CD4-positive, CD25-positive, alpha-beta regulatory T cell (primary cell): ENCODE measurements at regions not wholly inside any gene's neighbourhood (a gene's known extent, or its start where the extent isn't known, plus 50 kb on each side); places are given as distances from the start of the nearest gene placed in this dataset.
"Not testable (repeated sequence)": the region's sequence is repeated elsewhere in the genome, so short reads cannot be mapped to it uniquely, and the experiment has no call there.

ENCODE experiments used
- ATAC-seq, 2 donors: fragments of 150-1000 bp; cut with Tn5 transposase; one replicate each; pipeline ENCODE4 v1.10.0; 2021; ENCODE audit warnings: low read depth in 2 of 2, moderate number of reproducible peaks in 2 of 2, moderate library complexity in 1 of 2
- DNase-seq, 3 donors: peaks; one replicate each; pipeline versions ENCODE4 v3.0.0 to v3.0.0-alpha.2; 2012 to 2022; ENCODE audit warnings: mixed read lengths in 1 of 3
- H3K27ac ChIP-seq: one replicate; pipeline ENCODE4 v1.7.0; 2013; ENCODE audit warnings: mild to moderate bottlenecking, low read length; ENCODE audit not compliant: insufficient read depth, poor library complexity, severe bottlenecking
- H3K27me3 ChIP-seq: one replicate; pipeline ENCODE4 v1.7.0; 2013; ENCODE audit warnings: low read length; ENCODE audit not compliant: control insufficient read depth, insufficient read depth
- H3K36me3 ChIP-seq: one replicate; pipeline ENCODE4 v1.7.0; 2013; ENCODE audit warnings: mild to moderate bottlenecking, low read length, moderate library complexity; ENCODE audit not compliant: control insufficient read depth, insufficient read depth
- H3K4me1 ChIP-seq: 2 replicates; pipeline ENCODE4 v1.7.0; 2013; ENCODE audit warnings: mild to moderate bottlenecking, low read length; ENCODE audit not compliant: insufficient read depth, control insufficient read depth, poor library complexity, severe bottlenecking
- H3K4me3 ChIP-seq: one replicate; pipeline ENCODE4 v1.7.0; 2013; ENCODE audit warnings: low read depth, mild to moderate bottlenecking, low read length, moderate library complexity
- H3K9me3 ChIP-seq, 2 experiments: 1 replicate in 1 of 2; 2 replicates in 1 of 2; pipeline ENCODE4 v1.7.0; 2013; ENCODE audit warnings: low read length in 2 of 2, mild to moderate bottlenecking in 1 of 2, moderate library complexity in 1 of 2; ENCODE audit not compliant: control insufficient read depth in 2 of 2
- H3K27ac Mint-ChIP-seq, 3 donors: one replicate each; pipeline ENCODE4 v1.8.0; 2020 to 2022; ENCODE audit warnings: mild to moderate bottlenecking in 3 of 3, mixed read lengths in 3 of 3, moderate library complexity in 2 of 3
- H3K27me3 Mint-ChIP-seq: one replicate; pipeline ENCODE4 v1.8.0; 2022; ENCODE audit warnings: mild to moderate bottlenecking, mixed read lengths
- H3K36me3 Mint-ChIP-seq: one replicate; pipeline ENCODE4 v1.8.0; 2020; ENCODE audit warnings: mixed read lengths
- H3K4me1 Mint-ChIP-seq, 4 donors: one replicate each; pipeline ENCODE4 v1.8.0; 2020 to 2022; ENCODE audit warnings: mixed read lengths in 4 of 4, mild to moderate bottlenecking in 1 of 4
- H3K4me3 Mint-ChIP-seq, 4 donors: one replicate each; pipeline ENCODE4 v1.8.0; 2020 to 2022; ENCODE audit warnings: mild to moderate bottlenecking in 4 of 4, mixed read lengths in 4 of 4, moderate library complexity in 3 of 4
- H3K9me3 Mint-ChIP-seq, 7 donors: one replicate each; pipeline ENCODE4 v1.8.0; 2020 to 2022; ENCODE audit warnings: mixed read lengths in 7 of 7, mild to moderate bottlenecking in 3 of 7, moderate library complexity in 2 of 7

DNA sequence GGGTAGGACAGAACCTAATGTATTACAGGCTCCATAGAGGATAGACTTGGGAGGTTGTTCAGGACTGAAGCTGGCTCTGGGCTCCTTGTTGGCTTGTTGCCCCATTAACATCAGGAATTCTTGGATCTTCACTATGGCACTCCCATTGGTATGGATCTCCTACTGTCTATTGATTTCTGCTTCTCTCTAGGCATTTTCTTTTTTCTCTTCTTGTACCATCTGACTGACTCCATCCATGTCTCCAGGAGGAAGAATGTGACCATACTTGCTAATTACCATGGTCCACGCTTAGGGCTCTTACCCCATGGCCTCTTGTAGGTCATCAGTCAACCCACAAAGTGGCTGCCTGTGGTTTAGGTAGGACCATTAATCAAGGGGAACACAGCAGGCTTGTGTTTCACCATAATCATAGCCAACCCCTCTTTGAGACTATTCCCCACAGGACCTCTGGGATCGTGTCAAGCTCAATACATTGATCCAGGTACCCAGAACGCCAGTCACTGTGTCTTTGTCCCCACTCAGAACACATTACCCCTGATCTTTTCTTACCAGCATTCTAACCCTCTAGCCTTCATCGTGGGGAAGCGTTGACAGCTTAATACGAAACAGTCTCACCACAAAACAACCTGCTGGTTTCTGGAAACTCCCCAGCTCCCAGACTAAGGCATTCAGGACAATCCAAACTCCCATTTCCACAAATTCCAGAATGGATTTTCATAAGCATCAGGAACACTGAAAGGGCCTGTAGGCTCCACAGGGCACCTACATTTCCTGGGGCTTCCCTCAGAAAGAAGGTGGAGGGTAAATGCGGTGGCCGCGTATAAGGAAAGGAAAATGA lies 97.1 kb downstream of the ETS2 start:
- Mint-ChIP-seq H3K9me3 (peaks cover 0 to 7% (median 4%) of the 10 kb centered on the region in 7 donors), H3K4me1 (no peaks in the 10 kb centered on the region), H3K27me3 (peaks cover 10% of the 10 kb centered on the region), H3K36me3 (no peaks in the 10 kb centered on the region), H3K27ac (no peak overlapping the region), H3K4me3 (no peak overlapping the region)
- ATAC-seq (no peak), DNase-seq (no peak)
- peaks cover 2% of the 10 kb centered on the region for H3K27me3 ChIP-seq
- no peak overlapping the region for H3K27ac ChIP-seq
- no peaks in the 10 kb centered on the region for H3K4me1 ChIP-seq
- H3K4me3 ChIP-seq, result no peak overlapping the region
- no peaks in the 10 kb centered on the region for H3K36me3 ChIP-seq
- H3K9me3 ChIP-seq, result no peaks in the 10 kb centered on the region

DNA sequence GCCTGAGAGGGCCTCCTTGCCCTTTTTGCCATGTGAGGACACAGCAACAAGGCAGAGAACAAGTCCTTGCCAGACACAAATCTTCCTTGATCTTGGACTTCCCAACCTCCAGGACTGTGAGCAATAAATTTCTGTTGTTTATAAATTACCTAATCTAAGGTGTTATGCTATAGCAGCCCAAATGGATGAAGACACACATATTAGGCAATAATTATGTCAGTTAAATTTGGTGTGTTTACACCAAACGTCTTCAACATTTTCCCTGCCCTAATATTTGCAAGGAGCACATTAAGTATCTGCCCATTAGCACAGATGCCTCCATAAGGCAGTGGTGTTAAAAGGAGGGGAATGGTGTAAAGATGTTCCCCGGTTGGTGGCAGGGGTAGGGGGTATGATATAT lies 94.8 kb downstream of the ETS2 start:
- H3K9me3 ChIP-seq, result no peaks in the 10 kb centered on the region
- no peak for DNase-seq
- no peaks in the 10 kb centered on the region for H3K4me1 ChIP-seq
- H3K27me3 ChIP-seq, result peaks cover 2% of the 10 kb centered on the region
- peaks cover 0 to 7% (median 4%) of the 10 kb centered on the region in 7 donors for H3K9me3 Mint-ChIP-seq
- no peak overlapping the region for H3K27ac Mint-ChIP-seq
- no peaks in the 10 kb centered on the region for H3K36me3 Mint-ChIP-seq
- no peak overlapping the region for H3K4me3 ChIP-seq
- no peak for ATAC-seq
- H3K27me3 Mint-ChIP-seq, result peaks cover 10% of the 10 kb centered on the region
- H3K4me1 Mint-ChIP-seq, result no peaks in the 10 kb centered on the region
- H3K36me3 ChIP-seq, result no peaks in the 10 kb centered on the region
- H3K27ac ChIP-seq, result no peak overlapping the region
- no peak overlapping the region for H3K4me3 Mint-ChIP-seq

DNA sequence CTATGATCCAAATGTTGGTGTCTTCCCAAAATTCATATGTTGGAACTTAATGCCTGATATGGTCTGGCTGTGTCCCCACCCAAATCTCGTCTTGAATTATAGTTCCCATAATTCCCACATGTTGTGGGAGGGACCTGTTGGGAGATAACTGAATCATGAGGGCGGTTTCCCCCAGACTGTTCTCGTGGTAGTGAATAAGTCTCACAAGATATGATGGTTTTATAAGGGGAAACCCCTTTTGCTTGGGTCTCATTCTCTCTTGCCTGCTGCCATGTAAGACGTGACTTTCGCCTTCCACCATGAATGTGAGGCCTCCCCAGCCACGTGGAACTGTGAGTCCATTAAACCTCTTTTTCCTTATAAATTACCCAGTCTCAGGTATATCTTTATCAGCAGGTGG lies 94.3 kb downstream of the ETS2 start:
- H3K4me3 Mint-ChIP-seq, result not testable (repeated sequence)

DNA sequence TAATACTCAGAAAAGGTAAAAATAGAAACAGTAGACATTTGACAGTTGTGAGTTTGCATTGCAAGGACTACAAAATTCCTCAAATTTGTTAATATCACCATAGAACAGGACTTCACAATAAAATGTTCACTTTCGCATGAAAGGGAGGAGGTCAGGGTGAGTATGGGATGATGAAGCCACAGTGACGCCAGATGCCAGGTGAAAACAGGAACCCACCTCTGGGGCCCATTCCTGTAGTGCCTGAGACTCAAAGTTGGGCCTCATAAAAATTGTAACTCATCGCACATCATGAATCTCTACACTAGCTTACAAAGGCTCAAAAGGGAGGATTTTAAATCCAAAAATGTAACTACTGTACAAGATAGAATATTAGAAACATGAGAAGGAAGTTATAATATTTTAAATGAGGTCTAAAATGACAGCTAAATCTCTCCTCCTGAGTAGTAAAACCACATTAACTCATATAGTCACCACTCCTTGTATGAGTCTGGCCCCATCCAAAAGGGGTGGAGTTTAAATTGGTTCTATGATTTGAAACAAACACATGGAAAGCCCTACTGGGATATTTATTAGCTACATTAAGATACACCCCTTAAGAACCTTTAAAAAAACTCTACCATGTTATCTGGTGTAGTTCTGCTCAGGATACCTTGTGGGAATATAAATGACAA lies 93.7 kb downstream of the ETS2 start:
- Histone ChIP-seq H3K36me3 (no peaks in the 10 kb centered on the region), H3K4me3 (no peak overlapping the region), H3K27ac (no peak overlapping the region), H3K9me3 (no peaks in the 10 kb centered on the region), H3K4me1 (no peaks in the 10 kb centered on the region), H3K27me3 (peaks cover 2% of the 10 kb centered on the region)
- Mint-ChIP-seq H3K27me3 (peaks cover 6% of the 10 kb centered on the region), H3K9me3 (peaks cover 0 to 8% (median 4%) of the 10 kb centered on the region in 7 donors), H3K36me3 (no peaks in the 10 kb centered on the region), H3K27ac (no peak overlapping the region), H3K4me1 (no peaks in the 10 kb centered on the region), H3K4me3 (no peak overlapping the region)
- DNase-seq, result no peak
- no peak for ATAC-seq

More for the DNA sequence above, 94.3 kb downstream of the ETS2 start:
- not testable (repeated sequence) for ATAC-seq, H3K9me3 Mint-ChIP-seq, H3K9me3 ChIP-seq, H3K27me3 ChIP-seq, H3K27ac Mint-ChIP-seq, H3K27me3 Mint-ChIP-seq, H3K36me3 Mint-ChIP-seq, H3K4me3 ChIP-seq, H3K4me1 ChIP-seq, H3K36me3 ChIP-seq, DNase-seq, H3K27ac ChIP-seq, H3K4me1 Mint-ChIP-seq

DNA sequence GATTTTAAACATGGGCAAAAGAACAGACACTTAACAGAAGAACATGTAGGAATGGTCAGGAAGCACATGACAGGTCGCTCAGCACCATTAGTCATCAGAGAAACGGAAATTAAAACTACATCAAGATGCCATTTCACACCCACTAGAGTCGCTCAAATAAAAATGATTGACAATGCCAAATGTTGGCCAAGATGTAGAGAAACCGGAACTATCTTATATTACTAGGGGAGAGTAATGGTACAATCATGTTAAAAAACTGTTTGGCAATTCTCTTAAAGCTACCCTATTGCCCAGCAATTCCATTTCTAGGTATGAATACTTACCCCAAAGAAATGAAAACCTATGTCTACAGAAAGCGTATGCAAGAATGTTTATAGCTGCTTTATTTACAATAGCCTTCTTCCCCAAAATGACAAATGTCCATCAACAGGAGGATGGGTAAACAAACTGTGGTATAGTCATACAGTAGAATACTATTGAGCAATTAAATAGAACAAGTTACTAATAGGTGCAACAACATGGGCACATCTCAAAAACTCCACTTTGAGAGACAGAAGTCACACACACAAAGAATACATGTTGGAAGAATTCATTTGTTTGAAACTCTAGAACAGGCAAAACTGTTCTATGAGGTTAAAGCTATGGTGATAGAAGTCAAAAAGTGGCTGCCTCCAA lies 92.8 kb downstream of the ETS2 start:
- H3K27ac Mint-ChIP-seq, result no peak overlapping the region

DNA sequence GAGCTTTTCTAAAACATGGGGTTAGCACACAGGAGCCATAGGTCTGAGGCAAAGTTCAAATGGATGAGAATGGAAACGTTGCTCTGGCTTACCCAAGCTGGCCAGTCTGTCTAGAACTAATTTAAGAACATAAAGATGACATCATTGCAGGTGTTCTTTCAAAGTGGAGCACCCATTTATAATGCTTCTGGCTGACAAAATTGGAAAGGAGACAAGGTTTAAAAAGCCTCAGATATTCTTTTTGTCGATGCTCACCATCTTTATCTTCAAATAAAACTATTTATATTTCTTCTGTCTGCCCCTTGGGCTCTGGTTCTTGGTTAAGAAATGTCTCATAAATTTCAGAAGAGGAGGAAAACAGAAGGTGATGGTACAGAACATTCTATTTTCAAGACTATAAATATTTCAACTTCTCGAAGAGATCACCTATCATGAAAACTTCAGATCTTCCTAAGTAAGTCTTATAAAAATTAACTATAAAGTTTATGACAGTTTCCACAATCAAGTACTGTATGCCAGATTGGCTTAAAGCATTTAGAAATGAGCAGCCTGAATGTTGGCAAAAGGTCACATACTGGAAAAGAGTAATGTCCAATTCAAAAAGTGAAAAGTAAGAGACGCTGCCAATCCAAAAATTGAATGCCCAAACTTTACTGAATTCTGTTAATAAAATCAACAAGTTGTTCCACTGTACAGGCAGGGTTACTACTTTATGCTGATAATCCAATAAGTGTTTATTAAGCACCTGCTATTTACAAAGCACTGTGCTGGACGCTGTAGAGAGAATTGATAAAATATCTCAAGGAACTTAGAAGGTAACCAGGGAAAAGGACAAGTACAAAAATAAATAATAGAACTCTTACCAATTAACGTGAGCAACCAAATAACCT lies 92.0 kb downstream of the ETS2 start:
- no peaks in the 10 kb centered on the region for H3K4me1 Mint-ChIP-seq
- H3K4me3 Mint-ChIP-seq, result no peak overlapping the region
- no peaks in the 10 kb centered on the region for H3K9me3 ChIP-seq
- peaks cover 9% of the 10 kb centered on the region for H3K27me3 Mint-ChIP-seq
- H3K4me1 ChIP-seq, result no peaks in the 10 kb centered on the region
- no peak overlapping the region for H3K27ac ChIP-seq
- H3K36me3 ChIP-seq, result no peaks in the 10 kb centered on the region
- no peak overlapping the region for H3K27ac Mint-ChIP-seq
- H3K27me3 ChIP-seq, result peaks cover under 1% of the 10 kb centered on the region
- H3K9me3 Mint-ChIP-seq, result peaks cover 0 to 6% (median 2%) of the 10 kb centered on the region in 7 donors
- no peaks in the 10 kb centered on the region for H3K36me3 Mint-ChIP-seq
- ATAC-seq, result no peak
- no peak for DNase-seq
- no peak overlapping the region for H3K4me3 ChIP-seq

More for the DNA sequence above, 92.8 kb downstream of the ETS2 start:
- Mint-ChIP-seq H3K36me3 (no peaks in the 10 kb centered on the region), H3K27me3 (peaks cover 6% of the 10 kb centered on the region), H3K4me3 (no peak overlapping the region), H3K9me3 (peaks cover 0 to 8% (median 3%) of the 10 kb centered on the region in 7 donors), H3K4me1 (no peaks in the 10 kb centered on the region)
- Histone ChIP-seq H3K9me3 (no peaks in the 10 kb centered on the region), H3K27ac (no peak overlapping the region), H3K4me1 (no peaks in the 10 kb centered on the region), H3K27me3 (peaks cover 2% of the 10 kb centered on the region), H3K4me3 (no peak overlapping the region), H3K36me3 (no peaks in the 10 kb centered on the region)
- DNase-seq (no peak), ATAC-seq (no peak)

DNA sequence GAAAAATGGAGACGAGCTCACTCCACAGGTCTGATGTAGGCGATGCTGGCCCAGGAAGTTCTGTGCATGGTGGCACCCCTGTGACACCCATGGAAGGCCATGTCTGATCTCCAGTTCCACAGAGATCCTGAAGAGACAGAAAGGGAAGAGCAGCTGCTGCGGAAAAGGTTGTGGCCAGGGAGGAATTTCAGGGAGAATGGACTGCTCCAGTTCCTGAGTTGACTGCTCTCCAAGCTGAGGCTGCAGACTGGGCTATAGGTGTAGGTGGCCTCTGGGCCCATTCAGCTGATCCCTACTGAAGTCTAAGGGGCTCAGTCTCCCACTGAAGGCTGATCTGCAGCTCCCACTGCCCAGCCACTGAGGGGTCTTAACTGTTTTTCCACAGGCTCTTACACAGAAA lies 89.2 kb downstream of the ETS2 start:
- Histone ChIP-seq H3K36me3 (no peaks in the 10 kb centered on the region), H3K27ac (no peak overlapping the region), H3K4me1 (no peaks in the 10 kb centered on the region), H3K9me3 (no peaks in the 10 kb centered on the region), H3K27me3 (peaks cover 3% of the 10 kb centered on the region), H3K4me3 (no peak overlapping the region)
- no peak overlapping the region for H3K4me3 Mint-ChIP-seq
- peaks cover 0 to 4% (median 0%) of the 10 kb centered on the region in 7 donors for H3K9me3 Mint-ChIP-seq
- DNase-seq (no peak), ATAC-seq (no peak)
- H3K27ac Mint-ChIP-seq, result no peak overlapping the region
- H3K27me3 Mint-ChIP-seq, result peaks cover 9% of the 10 kb centered on the region
- H3K4me1 Mint-ChIP-seq, result peaks cover 0 to 5% (median 0%) of the 10 kb centered on the region in 4 donors
- no peaks in the 10 kb centered on the region for H3K36me3 Mint-ChIP-seq
